GM12873 (cell line): ENCODE measurements at regions not wholly inside any gene's neighbourhood (a gene's known extent, or its start where the extent isn't known, plus 50 kb on each side); places are given as distances from the start of the nearest gene placed in this dataset.

Experiments
- TF ChIP-seq, protein P1 (sequence below): IDR thresholded peaks from 2 replicates; pipeline ENCODE4 v1.5.1; 2012; ENCODE audit warnings: low read depth, mild to moderate bottlenecking, moderate library complexity, low read length, control low read depth; ENCODE audit not compliant: insufficient read depth; ENCODE audit errors: missing control alignments

DNA sequence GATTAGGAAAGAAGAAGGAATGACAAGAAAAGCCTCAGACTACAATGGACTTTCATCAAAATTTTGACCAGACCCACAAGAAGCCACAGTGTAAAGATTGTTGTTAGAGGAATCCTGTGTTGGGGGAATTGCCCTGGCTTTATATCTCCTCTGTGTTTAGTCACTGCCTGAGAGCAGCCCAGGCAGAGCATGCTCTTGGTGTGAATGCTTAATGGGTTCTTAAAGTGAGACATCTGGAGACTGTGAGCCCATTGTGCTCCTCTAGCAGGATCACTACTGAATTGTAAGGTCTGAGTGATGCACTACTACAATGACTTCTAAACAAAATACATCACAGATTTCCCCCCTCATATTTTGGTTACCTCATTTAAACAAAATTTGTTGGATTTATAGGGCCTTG is 1860.5 kb upstream of the ADGRL3 start:
- TF ChIP-seq, protein P1, sequence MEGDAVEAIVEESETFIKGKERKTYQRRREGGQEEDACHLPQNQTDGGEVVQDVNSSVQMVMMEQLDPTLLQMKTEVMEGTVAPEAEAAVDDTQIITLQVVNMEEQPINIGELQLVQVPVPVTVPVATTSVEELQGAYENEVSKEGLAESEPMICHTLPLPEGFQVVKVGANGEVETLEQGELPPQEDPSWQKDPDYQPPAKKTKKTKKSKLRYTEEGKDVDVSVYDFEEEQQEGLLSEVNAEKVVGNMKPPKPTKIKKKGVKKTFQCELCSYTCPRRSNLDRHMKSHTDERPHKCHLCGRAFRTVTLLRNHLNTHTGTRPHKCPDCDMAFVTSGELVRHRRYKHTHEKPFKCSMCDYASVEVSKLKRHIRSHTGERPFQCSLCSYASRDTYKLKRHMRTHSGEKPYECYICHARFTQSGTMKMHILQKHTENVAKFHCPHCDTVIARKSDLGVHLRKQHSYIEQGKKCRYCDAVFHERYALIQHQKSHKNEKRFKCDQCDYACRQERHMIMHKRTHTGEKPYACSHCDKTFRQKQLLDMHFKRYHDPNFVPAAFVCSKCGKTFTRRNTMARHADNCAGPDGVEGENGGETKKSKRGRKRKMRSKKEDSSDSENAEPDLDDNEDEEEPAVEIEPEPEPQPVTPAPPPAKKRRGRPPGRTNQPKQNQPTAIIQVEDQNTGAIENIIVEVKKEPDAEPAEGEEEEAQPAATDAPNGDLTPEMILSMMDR = no peak

DNA sequence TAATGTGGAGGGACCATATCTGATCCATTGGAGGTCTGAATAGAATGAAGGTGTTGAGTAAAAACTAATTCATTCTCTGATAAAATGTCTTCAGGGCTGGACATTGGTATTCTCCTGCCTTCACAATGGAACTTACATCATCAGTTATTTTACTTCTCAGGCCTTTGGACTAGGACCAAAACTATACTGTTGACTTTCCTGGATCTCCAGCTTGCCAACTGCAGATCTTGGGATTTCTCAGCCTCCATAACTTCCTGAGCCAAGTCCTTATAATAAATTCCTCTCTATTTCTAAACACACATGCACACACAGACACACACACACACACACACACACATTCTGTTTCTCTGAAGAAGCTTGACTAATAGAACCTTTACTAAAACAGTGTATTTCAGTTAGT is 1858.6 kb upstream of the ADGRL3 start:
- TF ChIP-seq, protein P1 = no peak

DNA sequence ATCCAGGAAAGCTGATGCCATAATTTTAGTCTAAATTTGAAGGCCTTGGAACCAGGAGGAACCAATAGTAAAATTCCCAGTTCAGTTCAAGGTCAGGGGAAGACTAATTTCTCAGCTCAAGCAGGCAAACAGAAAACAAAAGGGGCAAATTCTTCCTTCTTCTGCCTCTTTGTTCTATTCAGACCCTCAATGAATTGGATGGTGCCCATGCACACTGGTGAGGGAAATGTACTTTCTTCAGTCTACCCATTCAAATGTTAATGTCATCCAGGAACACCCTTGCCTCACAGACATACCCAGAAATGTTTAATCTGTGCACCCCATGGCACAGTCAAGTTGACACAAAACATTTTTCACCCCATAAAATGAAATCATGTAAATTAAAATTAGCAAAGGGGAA is 1851.2 kb upstream of the ADGRL3 start:
- TF ChIP-seq, protein P1 = no peak

DNA sequence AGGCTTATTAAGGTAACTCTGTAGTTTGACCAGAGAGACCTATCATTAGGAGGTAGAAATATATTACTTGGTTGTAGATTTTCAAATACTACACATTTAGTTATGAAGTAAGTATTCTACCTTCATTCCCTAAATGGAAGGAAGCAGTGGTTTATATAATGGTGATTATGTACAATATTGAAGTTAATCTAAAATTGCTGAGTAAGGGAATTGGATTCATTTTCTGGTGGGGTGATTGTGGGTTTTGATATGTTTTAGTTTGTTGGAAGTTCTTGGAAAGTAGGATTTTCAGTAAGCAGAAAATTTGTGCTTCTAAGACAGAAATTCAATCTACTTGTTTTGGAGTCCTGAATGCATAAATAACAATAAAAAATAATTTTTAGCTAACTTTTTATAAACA is 1830.9 kb upstream of the ADGRL3 start:
- TF ChIP-seq, protein P1 = no peak

DNA sequence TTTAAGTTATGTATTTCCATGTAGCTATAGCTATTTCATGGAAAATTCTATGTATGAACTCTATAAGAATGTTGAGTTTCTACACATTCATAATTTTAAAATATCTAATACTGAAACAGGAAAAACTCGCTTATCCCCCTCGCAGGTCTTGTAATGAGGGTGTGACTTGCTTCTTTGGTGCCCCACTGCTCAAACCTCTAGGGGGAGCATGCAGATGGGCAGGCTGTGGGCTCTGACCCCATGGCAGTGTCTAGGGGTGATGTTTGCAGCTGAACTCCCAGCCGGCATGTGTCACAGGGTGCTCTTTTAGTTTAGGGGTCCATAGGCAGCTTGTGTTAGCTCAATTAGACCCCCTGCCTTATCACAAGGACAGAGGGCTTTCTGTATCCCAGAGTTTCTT is 1825.7 kb upstream of the ADGRL3 start:
- TF ChIP-seq, protein P1 = no peak

DNA sequence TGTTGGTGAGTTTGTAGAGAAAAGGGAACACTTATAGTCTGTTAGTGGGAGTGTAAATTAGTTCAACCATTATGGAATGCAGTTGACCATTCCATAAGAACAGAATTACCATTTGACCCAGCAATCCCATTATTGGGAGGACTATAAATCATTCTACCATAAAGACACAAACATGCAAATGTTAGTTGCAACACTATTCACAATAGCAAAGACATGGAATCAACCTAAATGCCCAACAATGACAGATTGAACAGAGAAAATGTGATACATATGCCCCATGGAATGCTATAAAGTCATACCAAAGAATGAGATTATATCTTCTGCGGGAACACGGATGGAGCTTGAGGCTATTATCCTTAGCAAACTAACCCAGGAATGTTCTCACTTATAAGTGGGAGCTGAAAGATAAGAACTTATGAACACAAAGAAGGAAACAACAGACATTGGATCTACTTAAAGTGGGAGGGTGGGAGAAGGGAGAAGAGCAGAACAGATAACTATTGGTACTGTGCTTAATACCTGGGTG is 1819.2 kb upstream of the ADGRL3 start:
- TF ChIP-seq, protein P1 = no peak

DNA sequence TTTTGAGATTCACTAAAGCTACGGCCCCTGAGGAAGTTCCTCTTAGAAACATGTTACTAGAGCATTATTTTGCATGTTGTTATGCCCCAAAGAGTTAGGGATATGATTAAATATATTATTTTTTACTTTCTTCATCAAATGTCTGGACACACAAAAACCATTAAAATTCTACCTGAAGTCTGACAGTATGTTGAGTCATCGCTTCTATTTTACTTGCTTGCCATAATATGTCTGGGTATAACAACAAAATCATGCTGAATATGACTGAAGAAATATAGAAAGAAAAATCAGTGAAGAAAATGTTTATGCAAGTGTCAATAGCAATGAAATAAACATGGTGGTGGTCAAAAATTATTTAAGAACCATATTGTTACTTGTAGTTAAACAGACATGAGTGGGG is 1818.5 kb upstream of the ADGRL3 start:
- TF ChIP-seq, protein P1 = no peak
